ENCODE measurements at regions not wholly inside any gene's neighbourhood (a gene's known extent, or its start where the extent isn't known, plus 50 kb on each side); places are given as distances from the start of the nearest gene placed in this dataset.
A peak's percentile ranks its signal among the peaks of the same experiment; 100 is the strongest.

GRCh38 chr2:65863713-65864112, 431.3 kb upstream of the SPRED2 start:
- ATAC-seq: peak; percentile 68
- DNase-seq (ENCODE audit: low spot score): no peak

GRCh38 chr2:65856928-65857327, 424.5 kb upstream of the SPRED2 start:
- DNase-seq (ENCODE audit: low spot score) (no peak), ATAC-seq (no peak)

GRCh38 chr2:65856423-65856822, 424.0 kb upstream of the SPRED2 start:
- ATAC-seq: no peak

GRCh38 chr2:65850695-65851094, 418.3 kb upstream of the SPRED2 start:
- no peak for DNase-seq (ENCODE audit: low spot score)

More at GRCh38 chr2:65856423-65856822, 424.0 kb upstream of the SPRED2 start:
- DNase-seq (ENCODE audit: low spot score): no peak

GRCh38 chr2:65846989-65847678, 414.7 kb upstream of the SPRED2 start:
- ATAC-seq: no peak
- no peak for DNase-seq (ENCODE audit: low spot score)

More at GRCh38 chr2:65850695-65851094, 418.3 kb upstream of the SPRED2 start:
- no peak for ATAC-seq

GRCh38 chr2:65845442-65846182, 413.2 kb upstream of the SPRED2 start:
- no peak for ATAC-seq
- no peak for DNase-seq (ENCODE audit: low spot score)

GRCh38 chr2:65842104-65842503, 409.7 kb upstream of the SPRED2 start:
- ATAC-seq: no peak
- DNase-seq (ENCODE audit: low spot score): no peak

- DNase-seq (ENCODE audit: low spot score): no peak
- no peak for ATAC-seq
Observed at GRCh38 chr2:65835975-65836549, 403.7 kb upstream of the SPRED2 start.

- no peak for ATAC-seq
- no peak for DNase-seq (ENCODE audit: low spot score)
Observed at GRCh38 chr2:65834771-65835475, 402.5 kb upstream of the SPRED2 start.

GRCh38 chr2:65834062-65834461, 401.7 kb upstream of the SPRED2 start:
- no peak for DNase-seq (ENCODE audit: low spot score)

GRCh38 chr2:65831509-65831908, 399.1 kb upstream of the SPRED2 start:
- DNase-seq (ENCODE audit: low spot score): no peak

More at GRCh38 chr2:65834062-65834461, 401.7 kb upstream of the SPRED2 start:
- ATAC-seq: no peak

GRCh38 chr2:65826567-65826966, 394.2 kb upstream of the SPRED2 start:
- DNase-seq (ENCODE audit: low spot score) (no peak), ATAC-seq (no peak)

More at GRCh38 chr2:65831509-65831908, 399.1 kb upstream of the SPRED2 start:
- no peak for ATAC-seq

- DNase-seq (ENCODE audit: low spot score): no peak
- ATAC-seq: no peak
Observed at GRCh38 chr2:65823511-65823910, 391.1 kb upstream of the SPRED2 start.

GRCh38 chr2:65820454-65820853, 388.1 kb upstream of the SPRED2 start:
- DNase-seq (ENCODE audit: low spot score) (no peak), ATAC-seq (no peak)

- no peak for ATAC-seq
- no peak for DNase-seq (ENCODE audit: low spot score)
Observed at GRCh38 chr2:65819963-65820362, 387.6 kb upstream of the SPRED2 start.

- ATAC-seq (no peak), DNase-seq (ENCODE audit: low spot score) (no peak)
Observed at GRCh38 chr2:65818873-65819451, 386.6 kb upstream of the SPRED2 start.

GRCh38 chr2:65813631-65814173, 381.3 kb upstream of the SPRED2 start:
- ATAC-seq (no peak), DNase-seq (ENCODE audit: low spot score) (no peak)

GRCh38 chr2:65812887-65813286, 380.5 kb upstream of the SPRED2 start:
- DNase-seq (ENCODE audit: low spot score) (no peak), ATAC-seq (no peak)

GRCh38 chr2:65807942-65808341, 375.5 kb upstream of the SPRED2 start:
- ATAC-seq (no peak), DNase-seq (ENCODE audit: low spot score) (no peak)

- ATAC-seq (no peak), DNase-seq (ENCODE audit: low spot score) (no peak)
Observed at GRCh38 chr2:65804777-65805176, 372.4 kb upstream of the SPRED2 start.
